H1 (cell line): ENCODE measurements at regions not wholly inside any gene's neighbourhood (a gene's known extent, or its start where the extent isn't known, plus 50 kb on each side); places are given as distances from the start of the nearest gene placed in this dataset.
A peak's percentile ranks its signal among the peaks of the same experiment; 100 is the strongest.

Experiments used
- CTCF ChIA-PET: fragments of 300-600 bp; sonication (Branson Sonifier 250); formaldehyde crosslinking; loops from one replicate; lab custom pipeline; 2021; ENCODE audit not compliant: partially characterized antibody; lab: Charles Lee
- POLR2A ChIA-PET: fragments of 300-600 bp; sonication (Branson Sonifier 250); formaldehyde crosslinking; loops from one replicate; lab custom pipeline; 2021; ENCODE audit warnings: inconsistent platforms; ENCODE audit not compliant: partially characterized antibody; lab: Charles Lee
- DNase-seq, 2 experiments: peaks; one replicate each; pipeline versions ENCODE4 v3.0.0 to v3.0.0-alpha.2; 2010 to 2022; ENCODE audit warnings: low spot score in 2 of 2, low read depth in 1 of 2, mixed read lengths in 1 of 2
- FAIRE-seq: peaks from 2 replicates; lab custom pipeline; 2011; peaks lifted over from hg19 to GRCh38; lab: Jason Lieb, UNC
- H2AFZ ChIP-seq: 2 replicates; pipeline ENCODE4 v1.8.1; 2012; ENCODE audit warnings: low read length, inconsistent platforms
- H2AK5ac ChIP-seq: 2 replicates; pipeline ENCODE4 v1.6.1; 2013; ENCODE audit warnings: low read depth, low read length
- H2BK120ac ChIP-seq: replicated peaks from 2 replicates; pipeline ENCODE3; 2013; ENCODE audit warnings: low read depth, low read length, inconsistent platforms
- H2BK12ac ChIP-seq: 2 replicates; pipeline ENCODE4 v1.6.1; 2013; ENCODE audit warnings: low read depth, low read length
- H2BK15ac ChIP-seq: 2 replicates; pipeline ENCODE4 v1.6.1; 2013; ENCODE audit warnings: low read length
- H2BK20ac ChIP-seq: 2 replicates; pipeline ENCODE4 v1.6.1; 2013; ENCODE audit warnings: low read length
- H2BK5ac ChIP-seq: 2 replicates; pipeline ENCODE4 v1.6.1; 2013; ENCODE audit warnings: low read depth, low read length
- H3K14ac ChIP-seq: 2 replicates; pipeline ENCODE4 v1.6.1; 2013; ENCODE audit warnings: inconsistent platforms; ENCODE audit not compliant: insufficient read length
- H3K18ac ChIP-seq: 2 replicates; pipeline ENCODE4 v1.6.1; 2013; ENCODE audit warnings: low read length; ENCODE audit errors: extremely low read depth
- H3K23ac ChIP-seq: 2 replicates; pipeline ENCODE4 v1.6.1; 2013; ENCODE audit warnings: inconsistent platforms; ENCODE audit not compliant: insufficient read length
- H3K23me2 ChIP-seq: 2 replicates; pipeline ENCODE4 v1.6.1; 2013; ENCODE audit warnings: low read depth, low read length
- H3K27ac ChIP-seq: 2 replicates; pipeline ENCODE4 v1.6.1; 2011; ENCODE audit warnings: low read depth, low read length, inconsistent platforms
- H3K27me3 ChIP-seq, 4 experiments: replicated peaks in 1 of 4; 1 replicate in 1 of 4; 2 replicates in 3 of 4; pipeline versions ENCODE4 v1.6.1 to v1.8.1; 2011 to 2013; ENCODE audit warnings: low read length in 3 of 4, mild to moderate bottlenecking in 3 of 4, inconsistent platforms in 2 of 4, mixed read lengths in 2 of 4, moderate library complexity in 1 of 4; ENCODE audit not compliant: control insufficient read depth in 3 of 4, insufficient read depth in 3 of 4; ENCODE audit errors: extremely low read depth in 1 of 4
- H3K36me3 ChIP-seq, 4 experiments: 2 replicates each; pipeline versions ENCODE4 v1.6.1 to v1.8.1; 2011 to 2013; ENCODE audit warnings: mild to moderate bottlenecking in 4 of 4, low read length in 3 of 4, moderate library complexity in 2 of 4, control low read depth in 1 of 4, inconsistent platforms in 1 of 4; ENCODE audit not compliant: insufficient read depth in 4 of 4, control insufficient read depth in 2 of 4
- H3K4ac ChIP-seq: replicated peaks from 2 replicates; pipeline ENCODE3; 2013; ENCODE audit warnings: low read length, low read depth, mixed read lengths, inconsistent platforms; ENCODE audit not compliant: insufficient read length
- H3K4me1 ChIP-seq, 4 experiments: replicated peaks in 1 of 4; 1 replicate in 1 of 4; 2 replicates in 3 of 4; pipeline versions ENCODE4 v1.6.1 to v1.8.1; 2011 to 2013; ENCODE audit warnings: low read length in 3 of 4, inconsistent platforms in 2 of 4, mixed read lengths in 1 of 4; ENCODE audit not compliant: insufficient read depth in 4 of 4, control insufficient read depth in 3 of 4
- H3K4me2 ChIP-seq, 2 experiments: 2 replicates each; pipeline versions ENCODE4 v1.6.1 to v1.8.1; 2011 to 2013; ENCODE audit warnings: low read depth in 2 of 2, low read length in 2 of 2, control low read depth in 1 of 2, inconsistent platforms in 1 of 2, mild to moderate bottlenecking in 1 of 2; ENCODE audit not compliant: insufficient read depth in 1 of 2
- H3K4me3 ChIP-seq, 4 experiments: fragments of 200-600, 300-600 bp in 1 of 4; sonication (generic), shearing (Covaris generic), sonication (Bioruptor Twin) in 1 of 4; 2 replicates each; pipeline versions ENCODE4 v1.5.1 to v1.8.1; 2011 to 2016; ENCODE audit warnings: low read length in 4 of 4, low read depth in 3 of 4, control low read depth in 2 of 4, inconsistent platforms in 2 of 4, mild to moderate bottlenecking in 2 of 4, mixed read lengths in 1 of 4, moderate library complexity in 1 of 4; ENCODE audit not compliant: insufficient read depth in 2 of 4; ENCODE audit errors: extremely low read depth in 1 of 4
- H3K56ac ChIP-seq: replicated peaks from 2 replicates; pipeline ENCODE3; 2013; ENCODE audit warnings: low read depth, mild to moderate bottlenecking, mixed read lengths, low read length, inconsistent platforms; ENCODE audit not compliant: insufficient read length
- H3K79me1 ChIP-seq: 2 replicates; pipeline ENCODE4 v1.6.1; 2013; ENCODE audit warnings: low read depth, low read length, control low read depth
- H3K79me2 ChIP-seq, 2 experiments: 2 replicates each; pipeline versions ENCODE4 v1.6.1 to v1.8.1; 2012 to 2013; ENCODE audit warnings: low read length in 2 of 2, mild to moderate bottlenecking in 2 of 2, inconsistent platforms in 1 of 2; ENCODE audit not compliant: insufficient read depth in 2 of 2, control insufficient read depth in 1 of 2
- H3K9ac ChIP-seq, 4 experiments: replicated peaks in 1 of 4; 1 replicate in 1 of 4; 2 replicates in 3 of 4; pipeline versions ENCODE4 v1.6.1 to v1.8.1; 2011 to 2013; ENCODE audit warnings: low read depth in 3 of 4, low read length in 3 of 4, control low read depth in 2 of 4, mild to moderate bottlenecking in 2 of 4, moderate library complexity in 2 of 4, inconsistent platforms in 1 of 4; ENCODE audit errors: extremely low read depth in 1 of 4
- H3K9me3 ChIP-seq, 2 experiments: 2 replicates each; pipeline versions ENCODE4 v1.6.1 to v1.8.1; 2012 to 2013; ENCODE audit warnings: mild to moderate bottlenecking in 2 of 2, moderate library complexity in 2 of 2, control low read depth in 1 of 2, inconsistent platforms in 1 of 2, low read depth in 1 of 2, low read length in 1 of 2, mixed read lengths in 1 of 2; ENCODE audit not compliant: insufficient read depth in 2 of 2
- H4K20me1 ChIP-seq, 2 experiments: replicated peaks in 1 of 2; 2 replicates each; pipeline versions ENCODE3 to v1.8.1; 2011 to 2013; ENCODE audit warnings: inconsistent platforms in 2 of 2, low read length in 2 of 2, mild to moderate bottlenecking in 1 of 2; ENCODE audit not compliant: insufficient read depth in 2 of 2, control insufficient read depth in 1 of 2
- H4K5ac ChIP-seq: 2 replicates; pipeline ENCODE4 v1.6.1; 2013; ENCODE audit warnings: low read length, low read depth, mixed read lengths, inconsistent platforms; ENCODE audit not compliant: insufficient read length
- H4K8ac ChIP-seq: 2 replicates; pipeline ENCODE4 v1.8.0; 2013; ENCODE audit warnings: mild to moderate bottlenecking, moderate library complexity, low read length, inconsistent platforms; ENCODE audit not compliant: insufficient read depth; ENCODE audit errors: extremely low read depth
- H4K91ac ChIP-seq: replicated peaks from 2 replicates; pipeline ENCODE3; 2013; ENCODE audit warnings: low read length, mixed read lengths, inconsistent platforms; ENCODE audit not compliant: insufficient read length
- CEBPB ChIP-seq: IDR thresholded peaks from 2 replicates; pipeline ENCODE4 v1.6.1; 2012; ENCODE audit warnings: low read depth, low read length
- ZNF274 ChIP-seq: IDR thresholded peaks from 2 replicates; pipeline ENCODE4 v1.7.0; 2012; ENCODE audit warnings: low read length, borderline replicate concordance; ENCODE audit errors: extremely low read depth
- WGBS, 2 experiments: shearing (Covaris generic) in 1 of 2; methylation state at CpG; one replicate each; pipeline versions ENCODE4 v1.1.6 to v1.1.7; 2013 to 2015; ENCODE audit warnings: low lambda C conversion rate in 2 of 2, mixed read lengths in 2 of 2, inconsistent platforms in 1 of 2, low coverage in 1 of 2, missing lambda C conversion rate in 1 of 2; ENCODE audit not compliant: insufficient replicate concordance in 2 of 2, insufficient coverage in 1 of 2, insufficient read length in 1 of 2; ENCODE audit errors: extremely low coverage in 1 of 2, missing lambda C conversion rate in 1 of 2; 5-methylcytosine and 5-hydroxymethylcytosine counted together

DNA sequence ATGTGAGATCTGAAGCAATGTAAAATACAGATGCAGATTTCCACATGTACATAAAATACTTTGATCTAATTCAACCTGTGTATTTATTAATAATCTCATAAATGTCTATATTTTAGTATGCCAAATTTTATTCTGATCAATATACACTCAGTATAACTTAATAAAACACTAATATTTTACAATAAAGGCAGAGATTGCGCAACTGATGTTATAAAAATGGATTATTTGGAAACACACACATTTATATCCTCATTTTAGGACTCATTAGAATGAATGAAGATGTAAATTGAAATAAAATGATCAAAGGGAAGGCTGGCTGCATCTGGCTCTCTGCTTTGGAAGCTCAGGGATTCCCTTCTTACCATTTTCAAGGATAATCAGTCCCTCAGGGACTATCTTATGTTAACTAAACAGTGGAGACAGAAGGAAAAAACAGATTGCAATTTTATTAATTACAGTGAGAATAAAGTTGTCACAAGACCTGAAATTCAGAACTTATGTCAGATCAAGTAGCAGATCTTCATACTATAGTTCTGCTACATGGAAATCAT, 900.9 kb upstream of the EPHA5 start:
- TF ChIP-seq ZNF274 (no peak), CEBPB (peak; percentile 85)
- Histone ChIP-seq H3K79me2 (no peaks in the 10 kb centered on the region), H2BK5ac (no peak overlapping the region), H2BK12ac (no peak overlapping the region), H3K18ac (no peak overlapping the region), H3K9ac (no peak overlapping the region), H3K36me3 (no peaks in the 10 kb centered on the region), H3K4me2 (no peak overlapping the region), H3K4ac (no peak overlapping the region), H3K23me2 (no peaks in the 10 kb centered on the region), H4K8ac (no peak overlapping the region), H4K91ac (no peak overlapping the region), H4K5ac (no peak overlapping the region), H3K79me1 (no peaks in the 10 kb centered on the region), H2AFZ (no peak overlapping the region), H3K23ac (no peak overlapping the region), H3K4me3 (no peak overlapping the region), H3K27ac (no peak overlapping the region), H3K27me3 (no peaks in the 10 kb centered on the region), H2AK5ac (no peak overlapping the region), H2BK20ac (no peak overlapping the region), H2BK15ac (no peak overlapping the region), H3K14ac (no peak overlapping the region), H2BK120ac (no peak overlapping the region), H3K9me3 (no peaks in the 10 kb centered on the region), H4K20me1 (no peaks in the 10 kb centered on the region), H3K4me1 (no peaks in the 10 kb centered on the region), H3K56ac (no peak overlapping the region)
- no peak for DNase-seq
- POLR2A ChIA-PET = no interaction called here
- FAIRE-seq = no peak
- 96% methylated on average over 1 of the region's 1 CpG; no CpG with 5 or more reads in 1 of the 2 experiments for WGBS, 2 experiments
- CTCF ChIA-PET = no interaction called here
